ENCODE measurements at regions not wholly inside any gene's neighbourhood (a gene's known extent, or its start where the extent isn't known, plus 50 kb on each side); places are given as distances from the start of the nearest gene placed in this dataset.

DNA sequence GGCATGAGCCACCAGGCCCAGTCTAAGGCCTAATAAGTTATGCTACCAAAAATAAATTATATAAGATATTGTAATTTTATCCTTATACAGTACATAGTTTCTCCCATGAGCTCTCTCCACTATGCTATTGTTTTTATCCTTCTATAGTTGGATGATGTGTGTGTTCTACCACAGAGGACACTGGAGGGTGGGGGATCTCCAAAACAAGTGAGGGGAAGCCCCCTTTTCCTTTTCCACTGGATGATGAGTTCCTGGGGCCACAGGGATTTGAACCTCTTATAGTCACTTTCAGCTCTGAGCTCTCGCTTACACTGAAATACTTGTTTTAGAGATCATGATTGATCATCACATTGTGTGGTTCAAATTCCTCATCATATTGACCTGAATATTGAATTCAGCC lies 77.6 kb upstream of the VAV3 start:
- in situ Hi-C loops (cut with HindIII; ENCODE audit: low sequenced_read_pairs), result no loop called here
- no peak overlapping the region for H3K4me3 ChIP-seq (ENCODE audit: low read depth, low read length)
- no peak for DNase-seq (ENCODE audit: low read depth, low spot score)
- TF ChIP-seq, protein P1, sequence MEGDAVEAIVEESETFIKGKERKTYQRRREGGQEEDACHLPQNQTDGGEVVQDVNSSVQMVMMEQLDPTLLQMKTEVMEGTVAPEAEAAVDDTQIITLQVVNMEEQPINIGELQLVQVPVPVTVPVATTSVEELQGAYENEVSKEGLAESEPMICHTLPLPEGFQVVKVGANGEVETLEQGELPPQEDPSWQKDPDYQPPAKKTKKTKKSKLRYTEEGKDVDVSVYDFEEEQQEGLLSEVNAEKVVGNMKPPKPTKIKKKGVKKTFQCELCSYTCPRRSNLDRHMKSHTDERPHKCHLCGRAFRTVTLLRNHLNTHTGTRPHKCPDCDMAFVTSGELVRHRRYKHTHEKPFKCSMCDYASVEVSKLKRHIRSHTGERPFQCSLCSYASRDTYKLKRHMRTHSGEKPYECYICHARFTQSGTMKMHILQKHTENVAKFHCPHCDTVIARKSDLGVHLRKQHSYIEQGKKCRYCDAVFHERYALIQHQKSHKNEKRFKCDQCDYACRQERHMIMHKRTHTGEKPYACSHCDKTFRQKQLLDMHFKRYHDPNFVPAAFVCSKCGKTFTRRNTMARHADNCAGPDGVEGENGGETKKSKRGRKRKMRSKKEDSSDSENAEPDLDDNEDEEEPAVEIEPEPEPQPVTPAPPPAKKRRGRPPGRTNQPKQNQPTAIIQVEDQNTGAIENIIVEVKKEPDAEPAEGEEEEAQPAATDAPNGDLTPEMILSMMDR (IDR thresholded peaks at IDR 0.05; ENCODE audit: low read depth, low read length), result no peak

DNA sequence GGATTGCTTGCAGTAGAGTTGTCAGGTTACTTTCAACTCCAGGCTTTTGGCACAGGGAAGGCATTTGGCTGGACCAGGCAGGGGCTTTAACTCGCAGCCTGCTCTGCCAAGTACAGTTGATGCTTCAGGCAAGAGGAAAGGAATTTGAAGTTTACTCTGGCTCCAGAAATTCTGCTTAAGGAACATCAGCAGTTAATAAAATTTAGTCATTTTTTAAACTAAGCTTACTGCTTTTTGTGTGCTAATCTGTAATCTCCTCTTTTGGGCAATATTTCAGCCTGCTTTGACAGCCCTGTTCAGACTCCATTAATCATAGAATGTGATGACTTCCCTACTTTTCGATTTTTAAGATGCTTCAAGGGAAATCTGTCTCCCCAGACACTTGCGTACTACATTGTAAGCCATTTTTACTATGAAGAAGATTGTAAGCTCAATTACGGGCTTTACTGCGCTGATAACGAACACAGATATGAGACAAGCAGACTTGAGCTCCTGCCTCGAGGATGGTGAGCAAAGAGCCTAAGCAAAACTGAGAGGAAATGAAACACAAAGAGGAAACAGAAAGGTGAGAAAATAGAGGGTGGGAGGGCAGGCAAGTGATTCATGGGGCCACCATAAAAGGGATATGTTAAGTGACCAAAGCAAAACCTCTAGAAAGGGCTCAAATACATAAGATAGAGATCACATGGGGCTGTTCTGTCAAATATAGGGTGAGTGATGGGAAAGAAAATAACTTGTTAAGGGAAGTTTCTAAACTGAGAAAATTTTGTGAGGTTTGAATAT lies 76.6 kb upstream of the VAV3 start:
- no peak overlapping the region for H3K4me3 ChIP-seq (ENCODE audit: low read depth, low read length)
- no peak for DNase-seq (ENCODE audit: low read depth, low spot score)
- TF ChIP-seq, protein P1 (IDR thresholded peaks at IDR 0.05; ENCODE audit: low read depth, low read length), result no peak
- in situ Hi-C loops (cut with HindIII; ENCODE audit: low sequenced_read_pairs), result no loop called here

DNA sequence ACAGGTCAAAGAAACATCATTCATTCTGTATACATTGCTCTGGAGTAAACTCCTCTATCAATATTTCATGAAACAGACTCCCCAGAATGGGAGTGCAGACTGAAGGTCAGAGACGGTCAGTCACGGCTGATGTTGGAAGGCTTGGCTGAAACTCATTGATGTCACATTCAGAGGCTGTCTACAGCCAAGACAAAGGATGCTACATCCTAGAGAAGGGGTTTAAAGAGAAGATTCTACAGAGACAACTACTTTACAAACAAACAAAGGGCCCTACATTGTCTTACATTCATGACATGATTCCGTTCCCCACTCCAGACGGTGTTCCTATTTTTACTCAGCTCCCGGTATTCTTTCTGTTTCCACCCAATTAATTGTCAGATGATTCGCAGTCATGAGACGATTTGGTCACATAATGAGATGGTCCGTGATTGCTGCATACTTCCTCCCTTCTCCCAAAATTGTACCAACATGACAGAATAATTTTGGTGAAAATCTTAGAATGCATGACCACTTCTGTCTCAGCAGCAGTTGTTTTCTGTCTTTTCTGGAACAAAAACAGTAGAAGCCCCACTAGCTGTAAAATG lies 73.8 kb upstream of the VAV3 start:
- no peak overlapping the region for H3K4me3 ChIP-seq (ENCODE audit: low read depth, low read length)
- TF ChIP-seq, protein P1 (IDR thresholded peaks at IDR 0.05; ENCODE audit: low read depth, low read length), result no peak
- DNase-seq (ENCODE audit: low read depth, low spot score), result no peak
- in situ Hi-C loops (cut with HindIII; ENCODE audit: low sequenced_read_pairs), result no loop called here

DNA sequence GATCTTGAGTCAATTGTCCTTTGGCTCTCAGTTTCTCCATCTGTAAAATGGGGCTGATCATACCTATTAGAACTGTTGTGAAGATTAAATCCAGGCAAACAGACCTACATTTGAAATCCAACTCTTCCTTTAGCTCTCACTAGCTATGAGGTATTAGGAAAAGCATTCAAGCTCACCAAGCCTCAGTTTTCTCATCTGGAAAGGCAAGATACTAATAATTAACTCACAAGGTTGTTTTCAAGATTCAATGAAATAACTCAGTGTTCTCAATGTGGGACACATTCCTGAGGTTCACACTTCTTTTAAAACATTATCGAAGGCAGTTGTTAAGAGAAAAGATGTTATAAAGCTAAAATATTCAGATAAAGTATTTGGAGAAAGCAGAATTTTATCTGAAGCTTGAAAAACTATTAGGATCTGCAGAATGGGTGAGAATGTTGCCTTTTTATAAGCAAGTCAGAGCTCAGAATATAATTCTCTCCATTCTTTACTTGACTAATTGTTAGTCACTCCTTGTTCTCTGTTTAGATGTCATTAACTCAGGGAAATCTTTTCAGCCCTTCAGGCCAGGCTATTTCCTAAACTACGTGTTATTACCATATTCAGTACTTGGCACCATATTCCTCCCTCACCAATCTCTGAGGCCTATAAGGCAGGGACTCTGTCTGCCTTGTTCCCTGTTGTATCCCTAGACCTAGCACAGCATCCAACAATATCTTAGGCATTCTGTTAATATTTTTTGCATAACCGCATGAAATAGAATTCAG lies 72.0 kb upstream of the VAV3 start:
- in situ Hi-C loops (cut with HindIII; ENCODE audit: low sequenced_read_pairs), result no loop called here
- TF ChIP-seq, protein P1 (IDR thresholded peaks at IDR 0.05; ENCODE audit: low read depth, low read length), result no peak
- H3K4me3 ChIP-seq (ENCODE audit: low read depth, low read length), result no peak overlapping the region
- DNase-seq (ENCODE audit: low read depth, low spot score), result no peak

DNA sequence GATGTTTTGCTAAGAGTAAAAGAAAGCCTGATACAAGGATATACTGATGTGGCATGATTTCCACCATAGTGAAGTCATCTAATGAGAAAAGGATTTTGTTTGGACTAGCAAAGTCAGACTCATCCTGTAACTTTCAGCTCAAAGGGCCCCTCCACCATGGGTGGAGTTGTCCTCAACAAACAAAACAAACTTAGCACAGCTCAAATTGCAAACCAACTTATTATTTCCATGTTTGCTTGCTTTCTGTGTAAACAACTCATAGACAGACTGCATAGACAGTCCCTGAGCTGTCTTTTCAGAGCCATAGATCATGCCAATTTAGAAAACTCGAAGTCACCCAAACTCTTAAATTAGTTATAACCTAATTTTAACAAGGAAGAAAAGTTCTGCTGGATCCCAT lies 69.4 kb upstream of the VAV3 start:
- TF ChIP-seq, protein P1 (IDR thresholded peaks at IDR 0.05; ENCODE audit: low read depth, low read length), result no peak
- in situ Hi-C loops (cut with HindIII; ENCODE audit: low sequenced_read_pairs), result no loop called here
- no peak for DNase-seq (ENCODE audit: low read depth, low spot score)
- H3K4me3 ChIP-seq (ENCODE audit: low read depth, low read length), result no peak overlapping the region

DNA sequence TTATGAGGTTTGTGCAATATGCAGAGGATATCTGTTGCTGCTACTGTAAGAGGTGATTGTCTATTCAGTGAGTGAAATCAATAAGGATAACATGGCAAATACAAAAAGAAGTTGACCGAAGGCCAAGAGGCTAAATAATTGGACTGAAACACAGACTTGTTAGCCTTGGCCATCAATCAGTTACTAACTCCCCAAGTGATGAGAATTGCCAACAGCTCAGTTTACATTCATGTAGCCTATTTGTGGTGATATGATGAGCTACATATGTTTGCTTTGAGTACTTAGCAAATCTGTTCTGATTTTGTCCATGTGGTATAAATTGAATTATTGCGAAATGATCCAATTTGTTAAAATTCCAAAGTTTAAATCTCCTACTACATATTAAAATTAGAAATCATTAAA lies 68.6 kb upstream of the VAV3 start:
- DNase-seq (ENCODE audit: low read depth, low spot score), result no peak
- in situ Hi-C loops (cut with HindIII; ENCODE audit: low sequenced_read_pairs), result no loop called here
- TF ChIP-seq, protein P1 (IDR thresholded peaks at IDR 0.05; ENCODE audit: low read depth, low read length), result no peak
- no peak overlapping the region for H3K4me3 ChIP-seq (ENCODE audit: low read depth, low read length)

All from astrocyte of the spinal cord (primary cell).